ENCODE measurements at regions not wholly inside any gene's neighbourhood (a gene's known extent, or its start where the extent isn't known, plus 50 kb on each side); places are given as distances from the start of the nearest gene placed in this dataset.

- BruUV-seq (replicated peaks) = no TSS peak
- CTCF ChIA-PET = no interaction called here
- no peak overlapping the region for H2AFZ ChIP-seq
Measured at GRCh38 chr5:121033334-121033733, 569.2 kb downstream of the PRR16 start.

DNA sequence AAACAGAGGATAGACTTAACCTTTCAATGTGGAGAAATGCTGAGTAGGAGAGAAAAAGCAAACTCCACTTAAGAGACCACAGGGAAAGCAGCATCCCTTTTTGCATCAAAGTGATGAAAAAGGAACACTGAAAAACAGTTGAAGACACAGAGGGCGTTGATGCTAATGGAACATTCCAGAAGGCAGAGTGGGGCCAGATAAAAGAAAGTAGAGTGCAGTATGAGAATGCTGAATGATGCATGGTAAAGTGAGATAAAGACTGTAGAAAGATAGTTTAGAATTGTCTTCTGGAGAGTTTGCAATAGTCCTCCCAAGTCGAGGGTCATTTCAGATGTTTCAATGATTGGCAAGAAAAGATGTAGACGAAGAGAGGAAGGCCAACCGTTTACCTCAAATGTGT is 574.3 kb downstream of the PRR16 start:
- ChIA-PET CTCF (no interaction called here), POLR2A (ENCODE audit: unreplicated experiment) (no interaction called here)
- intact Hi-C loops (cut with micrococcal nuclease; ENCODE audit: unreplicated experiment) = no loop called here
- TF ChIP-seq EZH2 (IDR thresholded peaks at IDR 0.05; ENCODE audit: low read depth) = no peak
- TF ChIP-seq CTCF (conservative IDR thresholded peaks at IDR 0.05) = no peak
- H4K20me1 ChIP-seq (ENCODE audit: insufficient read depth) = no peaks in the 10 kb centered on the region
- no TSS peak for BruUV-seq (replicated peaks)
- no peak overlapping the region for H3K4me2 ChIP-seq
- H3K4me3 ChIP-seq = no peak overlapping the region
- DNase-seq = no peak
- no peaks in the 10 kb centered on the region for H3F3A ChIP-seq (ENCODE audit: insufficient read depth, low read depth)
- H2AFZ ChIP-seq = no peak overlapping the region
- H3K79me2 ChIP-seq (ENCODE audit: low read depth) = no peaks in the 10 kb centered on the region
- no peak overlapping the region for H3K27ac ChIP-seq
- no peaks in the 10 kb centered on the region for H3K27me3 ChIP-seq (ENCODE audit: insufficient read depth, low read depth)
- H3K9me3 ChIP-seq (ENCODE audit: insufficient read depth, low read depth) = no peaks in the 10 kb centered on the region
- H3K9me2 ChIP-seq (ENCODE audit: insufficient read depth) = no peaks in the 10 kb centered on the region
- H3K36me3 ChIP-seq (ENCODE audit: low read depth) = no peaks in the 10 kb centered on the region
- no peaks in the 10 kb centered on the region for H3K4me1 ChIP-seq (replicated peaks; ENCODE audit: insufficient read depth)

More at GRCh38 chr5:121033334-121033733, 569.2 kb downstream of the PRR16 start:
- intact Hi-C loops (cut with micrococcal nuclease; ENCODE audit: unreplicated experiment) = no loop called here
- H3K4me3 ChIP-seq = no peak overlapping the region
- no peaks in the 10 kb centered on the region for H3K79me2 ChIP-seq (ENCODE audit: low read depth)
- H3K9me3 ChIP-seq (ENCODE audit: insufficient read depth, low read depth) = no peaks in the 10 kb centered on the region
- no peaks in the 10 kb centered on the region for H3F3A ChIP-seq (ENCODE audit: insufficient read depth, low read depth)
- POLR2A ChIA-PET (ENCODE audit: unreplicated experiment) = no interaction called here
- no peaks in the 10 kb centered on the region for H3K27me3 ChIP-seq (ENCODE audit: insufficient read depth, low read depth)
- no peaks in the 10 kb centered on the region for H3K9me2 ChIP-seq (ENCODE audit: insufficient read depth)
- TF ChIP-seq CTCF (conservative IDR thresholded peaks at IDR 0.05) = no peak
- TF ChIP-seq EZH2 (IDR thresholded peaks at IDR 0.05; ENCODE audit: low read depth) = no peak
- no peaks in the 10 kb centered on the region for H4K20me1 ChIP-seq (ENCODE audit: insufficient read depth)
- H3K36me3 ChIP-seq (ENCODE audit: low read depth) = no peaks in the 10 kb centered on the region
- DNase-seq = no peak
- H3K27ac ChIP-seq = no peak overlapping the region
- no peak overlapping the region for H3K4me2 ChIP-seq
- no peaks in the 10 kb centered on the region for H3K4me1 ChIP-seq (replicated peaks; ENCODE audit: insufficient read depth)

- intact Hi-C loops (cut with micrococcal nuclease; ENCODE audit: unreplicated experiment) = no loop called here
- no peaks in the 10 kb centered on the region for H3K27me3 ChIP-seq (ENCODE audit: insufficient read depth, low read depth)
- no peak overlapping the region for H3K4me3 ChIP-seq
- H3K79me2 ChIP-seq (ENCODE audit: low read depth) = no peaks in the 10 kb centered on the region
- H4K20me1 ChIP-seq (ENCODE audit: insufficient read depth) = no peaks in the 10 kb centered on the region
- BruUV-seq (replicated peaks) = no TSS peak
- no peak overlapping the region for H2AFZ ChIP-seq
- POLR2A ChIA-PET (ENCODE audit: unreplicated experiment) = no interaction called here
- CTCF ChIA-PET = no interaction called here
- H3K4me1 ChIP-seq (replicated peaks; ENCODE audit: insufficient read depth) = no peaks in the 10 kb centered on the region
- DNase-seq = no peak
- H3K36me3 ChIP-seq (ENCODE audit: low read depth) = no peaks in the 10 kb centered on the region
- no peak for TF ChIP-seq EZH2 (IDR thresholded peaks at IDR 0.05; ENCODE audit: low read depth)
- no peak overlapping the region for H3K4me2 ChIP-seq
- no peaks in the 10 kb centered on the region for H3F3A ChIP-seq (ENCODE audit: insufficient read depth, low read depth)
- H3K9me3 ChIP-seq (ENCODE audit: insufficient read depth, low read depth) = no peaks in the 10 kb centered on the region
- no peak overlapping the region for H3K27ac ChIP-seq
- no peaks in the 10 kb centered on the region for H3K9me2 ChIP-seq (ENCODE audit: insufficient read depth)
Measured at GRCh38 chr5:121049971-121050370, 585.9 kb downstream of the PRR16 start.
